ENCODE measurements at regions not wholly inside any gene's neighbourhood (a gene's known extent, or its start where the extent isn't known, plus 50 kb on each side); places are given as distances from the start of the nearest gene placed in this dataset.

DNA sequence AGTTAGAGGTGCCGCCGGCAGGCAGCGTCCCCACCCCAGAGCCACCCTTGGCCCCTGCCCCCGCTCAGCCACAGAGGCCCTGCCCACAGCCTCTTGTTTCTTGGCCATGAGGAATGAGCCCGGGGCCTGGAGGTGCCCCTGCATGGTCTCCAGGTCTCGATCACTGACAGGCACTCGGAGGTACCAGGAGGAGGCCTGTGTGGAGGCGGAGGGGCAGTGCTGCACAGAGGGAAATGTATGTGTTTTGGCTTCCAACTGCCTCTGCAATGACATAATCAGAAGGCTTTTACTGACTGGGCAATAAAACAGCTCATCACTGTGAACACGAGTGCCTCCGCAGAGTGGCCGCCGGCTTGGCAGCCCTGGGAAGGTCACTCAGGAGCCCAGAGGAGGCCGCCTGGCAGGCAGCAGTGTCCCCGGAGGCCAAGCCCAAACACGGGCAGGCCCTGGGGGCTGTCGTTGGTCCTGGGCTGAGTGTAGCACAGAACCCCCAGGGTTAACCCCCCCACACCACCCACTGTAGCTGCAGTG, 61.1 kb upstream of the GATA5 start:
- CTCF ChIA-PET = interaction anchor here (0.6 kb wide), 1 partner anchor 67 kb away, joined by 3 read pairs; no protein-coding TSS in a partner anchor
- H3K4me3 ChIP-seq (ENCODE audit: low read depth in 2 of 2, low read length in 2 of 2) = no peak overlapping the region
- intact Hi-C loops (cut with micrococcal nuclease; ENCODE audit: unreplicated experiment) (no loop called here), in situ Hi-C loops (cut with HindIII; ENCODE audit: low pct_unique_long_range_greater_than_20kb, low sequenced_read_pairs) (no loop called here)
- DNase-seq (ENCODE audit: low read depth, low spot score) (no peak), ATAC-seq (no peak)
- TF ChIP-seq SIN3A (IDR thresholded peaks at IDR 0.05; ENCODE audit: borderline replicate concordance, insufficient read depth, low read depth, low read length) (no peak), TCF7L2 (IDR thresholded peaks at IDR 0.05; ENCODE audit: low read depth, low read length) (no peak), POLR2AphosphoS5 (IDR thresholded peaks at IDR 0.05; ENCODE audit: low read depth, low read length) (no peak)
- TF ChIP-seq, protein P1, sequence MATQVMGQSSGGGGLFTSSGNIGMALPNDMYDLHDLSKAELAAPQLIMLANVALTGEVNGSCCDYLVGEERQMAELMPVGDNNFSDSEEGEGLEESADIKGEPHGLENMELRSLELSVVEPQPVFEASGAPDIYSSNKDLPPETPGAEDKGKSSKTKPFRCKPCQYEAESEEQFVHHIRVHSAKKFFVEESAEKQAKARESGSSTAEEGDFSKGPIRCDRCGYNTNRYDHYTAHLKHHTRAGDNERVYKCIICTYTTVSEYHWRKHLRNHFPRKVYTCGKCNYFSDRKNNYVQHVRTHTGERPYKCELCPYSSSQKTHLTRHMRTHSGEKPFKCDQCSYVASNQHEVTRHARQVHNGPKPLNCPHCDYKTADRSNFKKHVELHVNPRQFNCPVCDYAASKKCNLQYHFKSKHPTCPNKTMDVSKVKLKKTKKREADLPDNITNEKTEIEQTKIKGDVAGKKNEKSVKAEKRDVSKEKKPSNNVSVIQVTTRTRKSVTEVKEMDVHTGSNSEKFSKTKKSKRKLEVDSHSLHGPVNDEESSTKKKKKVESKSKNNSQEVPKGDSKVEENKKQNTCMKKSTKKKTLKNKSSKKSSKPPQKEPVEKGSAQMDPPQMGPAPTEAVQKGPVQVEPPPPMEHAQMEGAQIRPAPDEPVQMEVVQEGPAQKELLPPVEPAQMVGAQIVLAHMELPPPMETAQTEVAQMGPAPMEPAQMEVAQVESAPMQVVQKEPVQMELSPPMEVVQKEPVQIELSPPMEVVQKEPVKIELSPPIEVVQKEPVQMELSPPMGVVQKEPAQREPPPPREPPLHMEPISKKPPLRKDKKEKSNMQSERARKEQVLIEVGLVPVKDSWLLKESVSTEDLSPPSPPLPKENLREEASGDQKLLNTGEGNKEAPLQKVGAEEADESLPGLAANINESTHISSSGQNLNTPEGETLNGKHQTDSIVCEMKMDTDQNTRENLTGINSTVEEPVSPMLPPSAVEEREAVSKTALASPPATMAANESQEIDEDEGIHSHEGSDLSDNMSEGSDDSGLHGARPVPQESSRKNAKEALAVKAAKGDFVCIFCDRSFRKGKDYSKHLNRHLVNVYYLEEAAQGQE (IDR thresholded peaks at IDR 0.05; ENCODE audit: insufficient read depth in 1 of 2, low read depth in 2 of 2, low read length in 1 of 2) = no peak
- TF ChIP-seq, protein P2, sequence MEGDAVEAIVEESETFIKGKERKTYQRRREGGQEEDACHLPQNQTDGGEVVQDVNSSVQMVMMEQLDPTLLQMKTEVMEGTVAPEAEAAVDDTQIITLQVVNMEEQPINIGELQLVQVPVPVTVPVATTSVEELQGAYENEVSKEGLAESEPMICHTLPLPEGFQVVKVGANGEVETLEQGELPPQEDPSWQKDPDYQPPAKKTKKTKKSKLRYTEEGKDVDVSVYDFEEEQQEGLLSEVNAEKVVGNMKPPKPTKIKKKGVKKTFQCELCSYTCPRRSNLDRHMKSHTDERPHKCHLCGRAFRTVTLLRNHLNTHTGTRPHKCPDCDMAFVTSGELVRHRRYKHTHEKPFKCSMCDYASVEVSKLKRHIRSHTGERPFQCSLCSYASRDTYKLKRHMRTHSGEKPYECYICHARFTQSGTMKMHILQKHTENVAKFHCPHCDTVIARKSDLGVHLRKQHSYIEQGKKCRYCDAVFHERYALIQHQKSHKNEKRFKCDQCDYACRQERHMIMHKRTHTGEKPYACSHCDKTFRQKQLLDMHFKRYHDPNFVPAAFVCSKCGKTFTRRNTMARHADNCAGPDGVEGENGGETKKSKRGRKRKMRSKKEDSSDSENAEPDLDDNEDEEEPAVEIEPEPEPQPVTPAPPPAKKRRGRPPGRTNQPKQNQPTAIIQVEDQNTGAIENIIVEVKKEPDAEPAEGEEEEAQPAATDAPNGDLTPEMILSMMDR (IDR thresholded peaks at IDR 0.05) = no peak
- POLR2A ChIA-PET = no interaction called here
- no peak overlapping the region for H3K27ac ChIP-seq (ENCODE audit: low read length)
- H3K4me1 ChIP-seq (ENCODE audit: control insufficient read depth, insufficient read depth, low read length) = peaks cover 18% of the 10 kb centered on the region
- BruUV-seq (replicated peaks) = no TSS peak
- H3K36me3 ChIP-seq (ENCODE audit: control insufficient read depth, insufficient read depth, low read length) = no peaks in the 10 kb centered on the region
- H3K27me3 ChIP-seq (ENCODE audit: control insufficient read depth, insufficient read depth, low read length) = no peaks in the 10 kb centered on the region
- no peaks in the 10 kb centered on the region for H3K9me3 ChIP-seq (ENCODE audit: control insufficient read depth, insufficient read depth, low read depth, low read length)

DNA sequence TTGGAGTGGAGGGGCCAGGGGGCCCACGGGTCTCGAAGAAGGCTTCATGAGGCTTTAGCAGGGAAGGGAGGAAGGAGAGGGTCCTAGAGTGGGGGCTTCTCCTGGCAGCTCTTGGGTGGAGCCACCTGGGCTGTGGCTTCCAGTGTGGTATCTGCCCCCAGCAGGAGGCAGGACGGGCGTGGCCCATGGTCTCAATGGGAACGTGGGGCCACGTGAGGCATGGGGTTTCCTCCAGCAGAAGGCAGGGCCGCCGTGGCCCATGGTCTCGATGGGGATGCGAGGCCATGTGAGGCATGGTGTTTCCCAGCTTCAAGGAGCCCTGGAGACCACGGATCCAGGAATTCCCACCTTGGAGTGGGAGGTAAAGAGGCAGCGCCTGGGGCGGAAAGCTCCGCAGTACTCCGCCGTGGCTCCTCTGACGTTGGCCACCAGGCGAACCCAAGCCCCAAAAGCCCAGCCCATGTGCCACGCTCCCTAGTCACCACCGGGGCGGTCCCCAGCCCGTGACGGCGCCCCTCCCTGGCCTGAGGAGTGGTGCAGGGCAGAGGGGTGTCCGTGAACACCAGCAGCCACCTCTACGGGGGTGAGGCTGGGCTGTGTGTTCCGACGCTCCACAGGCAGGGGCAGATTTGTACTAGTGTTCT, 62.0 kb upstream of the GATA5 start:
- CTCF ChIA-PET = interaction anchor here (0.6 to 0.7 kb wide), 2 partner anchors 38 to 66 kb away, joined by 3 read pairs; no protein-coding TSS in a partner anchor
- Histone ChIP-seq H3K27me3 (ENCODE audit: control insufficient read depth, insufficient read depth, low read length) (no peaks in the 10 kb centered on the region), H3K36me3 (ENCODE audit: control insufficient read depth, insufficient read depth, low read length) (no peaks in the 10 kb centered on the region), H3K27ac (ENCODE audit: low read length) (no peak overlapping the region), H3K4me3 (ENCODE audit: low read depth in 2 of 2, low read length in 2 of 2) (no peak overlapping the region), H3K9me3 (ENCODE audit: control insufficient read depth, insufficient read depth, low read depth, low read length) (no peaks in the 10 kb centered on the region), H3K4me1 (ENCODE audit: control insufficient read depth, insufficient read depth, low read length) (peaks cover 18% of the 10 kb centered on the region)
- TF ChIP-seq, protein P1 (IDR thresholded peaks at IDR 0.05; ENCODE audit: insufficient read depth in 1 of 2, low read depth in 2 of 2, low read length in 1 of 2) = no peak
- TF ChIP-seq, protein P2 (IDR thresholded peaks at IDR 0.05) = no peak
- TF ChIP-seq TCF7L2 (IDR thresholded peaks at IDR 0.05; ENCODE audit: low read depth, low read length) (no peak), POLR2AphosphoS5 (IDR thresholded peaks at IDR 0.05; ENCODE audit: low read depth, low read length) (no peak), SIN3A (IDR thresholded peaks at IDR 0.05; ENCODE audit: borderline replicate concordance, insufficient read depth, low read depth, low read length) (no peak)
- in situ Hi-C loops (cut with HindIII; ENCODE audit: low pct_unique_long_range_greater_than_20kb, low sequenced_read_pairs) (no loop called here), intact Hi-C loops (cut with micrococcal nuclease; ENCODE audit: unreplicated experiment) (no loop called here)
- POLR2A ChIA-PET = no interaction called here
- DNase-seq (ENCODE audit: low read depth, low spot score) (no peak), ATAC-seq (no peak)
- no TSS peak for BruUV-seq (replicated peaks)
